Left colon (tissue), 2 donors: ENCODE measurements at regions not wholly inside any gene's neighbourhood (a gene's known extent, or its start where the extent isn't known, plus 50 kb on each side); places are given as distances from the start of the nearest gene placed in this dataset.

Source experiments
- ATAC-seq: fragments of 200-7000 bp; cut with Tn5 transposase; one replicate; pipeline ENCODE4 v1.9.1; 2020; ENCODE audit warnings: mild to moderate bottlenecking, moderate library complexity
- DNase-seq, 2 donors: peaks; one replicate each; pipeline ENCODE4 v3.0.0-alpha.2; 2020
- intact Hi-C, 2 donors: fragments of 100-400 bp; cut with DNase I in 1 of 2; cut with micrococcal nuclease in 1 of 2; formaldehyde crosslinking; loops; one replicate each; pipeline versions ENCODE4 v1.11.2 to v1.14.0; 2022; cut with DNase I, micrococcal nuclease
- donor health status: DM: no; HTN: no; CAD: no.
- donor health status: DM: yes; HTN: yes; CAD: no.

GRCh38 chr6:48194596-48195295 is 83.7 kb upstream of the PTCHD4 start:
- ATAC-seq, result no peak
- no peak for DNase-seq
- intact Hi-C loops, result no loop called here

- DNase-seq (no peak), ATAC-seq (no peak)
- intact Hi-C loops, result no loop called here
Observed at GRCh38 chr6:48188158-48188557, 77.2 kb upstream of the PTCHD4 start.

GRCh38 chr6:48186746-48187145 is 75.7 kb upstream of the PTCHD4 start:
- no peak for ATAC-seq
- no peak for DNase-seq
- intact Hi-C loops, result no loop called here

DNA sequence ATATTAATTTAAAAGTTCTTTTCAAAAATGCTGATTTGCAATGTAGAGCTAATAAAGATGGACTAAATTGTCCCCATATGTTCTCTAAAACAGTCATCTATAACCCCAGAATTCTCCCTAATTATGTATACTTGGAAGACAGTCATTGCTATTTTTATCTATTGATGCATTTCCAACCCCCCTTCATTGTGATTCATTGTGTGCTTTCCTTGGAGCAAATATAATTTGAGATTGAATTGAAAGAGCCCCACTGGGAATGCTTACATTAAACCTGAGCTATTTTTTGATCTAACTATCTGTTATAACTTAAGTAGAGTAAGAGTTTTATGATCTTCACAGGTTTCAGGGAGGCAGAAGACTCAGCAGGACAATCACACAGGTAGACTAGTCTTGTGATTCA is 73.7 kb upstream of the PTCHD4 start:
- no peak for ATAC-seq
- intact Hi-C loops, result no loop called here
- no peak for DNase-seq

DNA sequence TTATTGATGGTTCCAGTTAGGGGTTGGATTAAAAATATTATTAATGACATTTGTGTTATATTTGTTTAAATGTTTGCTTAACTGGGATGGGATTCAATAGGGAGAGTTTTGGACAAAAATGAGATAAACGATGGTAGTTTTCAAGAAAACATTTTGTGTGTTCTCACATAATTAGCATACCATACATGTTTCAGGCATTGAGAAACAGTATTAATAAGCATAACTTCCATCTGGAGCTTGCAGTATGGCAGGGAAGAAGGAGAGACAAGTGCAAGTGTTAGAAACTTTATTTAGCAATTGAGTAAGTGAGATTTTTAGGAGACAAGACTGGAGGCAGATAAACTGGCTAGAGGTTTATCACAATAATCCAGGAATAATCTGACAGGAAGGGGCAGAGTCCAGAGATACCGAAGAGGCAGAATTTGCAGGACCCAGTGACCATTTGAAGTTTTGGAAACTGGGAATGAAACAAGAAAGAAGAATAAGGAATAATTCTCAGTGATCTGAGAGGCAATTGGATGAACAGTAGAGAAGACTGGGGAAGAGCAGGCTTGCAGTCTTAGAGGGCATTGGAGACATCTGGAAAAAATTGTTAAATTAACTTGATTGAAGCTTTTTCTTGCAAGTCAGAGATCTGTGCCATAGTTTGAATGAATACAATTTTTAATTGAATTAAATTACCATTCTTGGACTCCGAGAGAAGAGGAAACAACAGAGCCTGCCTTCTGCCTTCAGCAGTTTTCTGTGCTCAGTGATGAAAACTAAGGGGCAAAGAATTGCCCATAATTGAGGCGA is 73.0 kb upstream of the PTCHD4 start:
- DNase-seq (no peak), ATAC-seq (no peak)
- intact Hi-C loops, result no loop called here

DNA sequence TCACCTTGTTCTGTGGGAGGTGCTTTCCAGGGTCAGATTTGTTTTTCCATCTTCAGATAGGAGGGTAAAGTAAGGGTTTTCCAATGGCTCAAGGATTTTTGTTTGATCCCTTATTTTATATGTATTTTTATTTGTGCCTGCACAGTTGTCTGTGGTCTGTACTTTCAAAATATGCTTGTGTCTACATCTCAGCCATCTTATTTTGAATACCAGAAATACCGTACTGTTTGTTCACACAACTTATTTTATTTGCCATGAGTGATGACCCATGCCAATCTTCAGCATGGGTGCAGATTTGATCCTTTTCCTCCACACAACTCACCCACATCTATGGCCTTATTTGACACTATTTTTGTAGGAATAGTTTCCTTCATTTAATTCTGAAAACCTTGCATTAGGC is 72.2 kb upstream of the PTCHD4 start:
- DNase-seq, result no peak
- no peak for ATAC-seq
- intact Hi-C loops, result no loop called here

- intact Hi-C loops, result no loop called here
- no peak for ATAC-seq
Observed at GRCh38 chr6:48178700-48179099, 67.7 kb upstream of the PTCHD4 start.

GRCh38 chr6:48177786-48178185 is 66.8 kb upstream of the PTCHD4 start:
- intact Hi-C loops, result no loop called here
- ATAC-seq, result no peak
- no peak for DNase-seq

More at GRCh38 chr6:48178700-48179099, 67.7 kb upstream of the PTCHD4 start:
- DNase-seq, result no peak

DNA sequence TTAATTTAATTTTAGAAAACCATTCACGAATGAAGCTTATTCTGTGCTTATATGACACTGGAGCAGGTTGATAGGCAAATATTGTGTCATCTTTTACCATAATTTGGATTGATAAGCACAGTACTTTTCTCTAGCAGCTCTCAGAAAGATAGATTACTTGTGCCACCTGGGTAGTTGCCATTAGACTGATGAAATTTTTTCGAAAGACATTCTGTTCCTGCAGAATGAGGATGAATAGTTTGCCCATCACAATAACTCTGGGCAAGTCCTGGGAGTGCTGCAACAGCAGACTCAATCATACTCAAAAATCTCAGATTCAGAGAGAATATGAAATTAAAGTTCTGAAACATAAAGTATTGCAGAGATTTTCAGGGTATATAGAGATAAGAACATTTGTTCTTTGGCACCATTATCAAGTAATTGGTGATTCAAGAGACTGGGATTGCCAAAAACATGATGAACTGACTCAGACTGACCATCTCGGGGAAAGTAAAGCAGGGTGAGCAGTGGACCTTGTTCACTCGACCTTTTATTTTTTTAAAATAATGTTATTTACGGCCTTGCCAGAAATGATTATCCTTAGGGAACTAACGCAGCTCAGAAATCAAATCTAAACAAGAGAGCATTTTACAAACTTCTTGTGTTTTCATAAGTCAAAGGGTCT is 65.8 kb upstream of the PTCHD4 start:
- intact Hi-C loops, result no loop called here
- DNase-seq, result no peak
- ATAC-seq, result no peak

GRCh38 chr6:48169635-48170034 is 58.6 kb upstream of the PTCHD4 start:
- intact Hi-C loops, result no loop called here
- no peak for DNase-seq
- no peak for ATAC-seq
